ENCODE measurements at regions not wholly inside any gene's neighbourhood (a gene's known extent, or its start where the extent isn't known, plus 50 kb on each side); places are given as distances from the start of the nearest gene placed in this dataset.

DNA sequence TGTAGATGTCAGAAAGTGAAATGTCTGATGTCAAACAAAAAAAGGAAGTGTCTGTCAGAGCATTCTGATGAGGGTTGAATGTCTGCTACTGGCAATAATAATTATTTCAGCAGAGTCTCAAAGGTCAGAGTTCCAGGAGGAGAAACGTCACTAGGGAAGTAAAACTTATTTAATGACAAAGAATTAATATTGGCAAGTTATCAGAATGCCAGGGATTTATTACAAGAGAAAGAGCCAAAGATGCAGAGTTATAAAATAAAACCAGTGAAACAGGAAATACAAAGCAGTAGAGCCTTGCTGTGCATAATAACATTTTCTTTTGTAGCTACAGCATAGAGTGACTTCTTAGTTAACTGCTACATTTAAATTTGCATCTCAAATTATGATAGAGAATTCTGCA is 504.0 kb upstream of the LRRC4C start:
- Mint-ChIP-seq H3K9me3 (peaks cover 24% of the 10 kb centered on the region), H3K36me3 (no peaks in the 10 kb centered on the region), H3K4me3 (no peak overlapping the region), H3K27me3 (no peaks in the 10 kb centered on the region), H3K4me1 (ENCODE audit: low read depth) (no peaks in the 10 kb centered on the region), H3K27ac (no peak overlapping the region)
- intact Hi-C loops (cut with micrococcal nuclease), result no loop called here
- ChIA-PET CTCF (no interaction called here), POLR2A (no interaction called here)
- DNase-seq, result no peak

DNA sequence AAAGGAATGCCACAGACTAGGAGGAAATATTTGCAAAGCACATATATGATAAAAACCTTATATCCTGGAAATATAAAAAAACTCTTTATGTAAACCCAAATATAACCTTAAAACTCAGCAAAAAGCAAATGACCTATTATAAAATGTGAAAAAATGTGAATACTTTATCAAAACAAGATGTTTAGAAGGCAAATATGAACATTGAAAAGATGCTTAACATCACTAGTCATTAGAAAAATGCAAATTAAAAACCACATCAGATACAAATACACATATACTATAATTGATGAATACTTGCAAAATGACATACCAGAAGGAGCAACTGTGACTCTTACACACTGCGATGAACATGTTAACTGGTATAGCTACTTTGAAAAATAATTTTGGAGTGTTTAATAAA is 511.2 kb upstream of the LRRC4C start:
- no peak for DNase-seq
- CTCF ChIA-PET, result no interaction called here
- H3K27me3 Mint-ChIP-seq, result no peaks in the 10 kb centered on the region
- intact Hi-C loops (cut with micrococcal nuclease), result no loop called here
- no peak overlapping the region for H3K4me3 Mint-ChIP-seq
- H3K9me3 Mint-ChIP-seq, result peaks cover 19% of the 10 kb centered on the region
- no peaks in the 10 kb centered on the region for H3K36me3 Mint-ChIP-seq
- POLR2A ChIA-PET, result no interaction called here
- no peak overlapping the region for H3K27ac Mint-ChIP-seq
- H3K4me1 Mint-ChIP-seq (ENCODE audit: low read depth), result no peaks in the 10 kb centered on the region

DNA sequence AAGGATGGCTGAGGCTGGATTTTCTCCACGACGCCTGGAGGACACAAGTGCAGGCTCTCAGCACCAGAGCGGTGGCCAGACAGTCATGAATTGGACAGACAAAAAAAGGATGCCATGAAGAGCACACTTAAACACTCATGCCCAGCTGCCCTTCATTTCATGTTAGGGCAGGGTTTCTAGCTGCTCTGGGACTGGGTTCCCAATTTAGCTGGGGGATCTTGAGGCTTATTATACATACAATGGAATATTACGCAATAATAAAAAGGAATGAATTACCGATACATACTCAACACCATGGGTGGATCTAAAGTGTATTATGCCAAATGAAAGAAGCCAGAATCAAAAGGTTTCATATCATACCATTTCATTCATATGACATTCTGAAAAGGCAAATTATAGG is 512.1 kb upstream of the LRRC4C start:
- Mint-ChIP-seq H3K36me3 (no peaks in the 10 kb centered on the region), H3K4me1 (ENCODE audit: low read depth) (no peaks in the 10 kb centered on the region), H3K4me3 (no peak overlapping the region), H3K27me3 (no peaks in the 10 kb centered on the region), H3K27ac (no peak overlapping the region), H3K9me3 (peaks cover 19% of the 10 kb centered on the region)
- CTCF ChIA-PET, result no interaction called here
- no peak for DNase-seq
- intact Hi-C loops (cut with micrococcal nuclease), result no loop called here
- POLR2A ChIA-PET, result no interaction called here

DNA sequence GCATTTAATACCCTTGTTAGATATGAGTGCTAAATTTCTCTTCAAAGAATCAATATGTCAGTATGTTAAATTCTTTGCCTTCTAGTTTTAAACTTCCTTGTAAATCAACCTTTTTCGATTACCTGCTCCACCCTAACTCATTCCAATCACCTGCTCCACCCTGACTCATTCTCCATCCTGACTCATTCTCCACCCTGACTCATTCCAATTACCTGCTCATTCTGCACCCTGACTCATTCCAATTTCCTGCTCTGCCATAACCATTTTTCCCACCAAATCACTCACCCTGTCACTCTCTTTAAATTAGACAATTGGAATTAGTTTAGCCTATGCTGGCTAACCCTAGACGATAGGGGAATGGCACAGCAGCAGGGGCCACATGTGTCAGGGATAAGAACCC is 519.5 kb upstream of the LRRC4C start:
- Mint-ChIP-seq H3K27me3 (no peaks in the 10 kb centered on the region), H3K4me3 (no peak overlapping the region), H3K9me3 (peaks cover 31% of the 10 kb centered on the region), H3K4me1 (ENCODE audit: low read depth) (no peaks in the 10 kb centered on the region), H3K27ac (no peak overlapping the region), H3K36me3 (no peaks in the 10 kb centered on the region)
- no peak for DNase-seq
- CTCF ChIA-PET, result no interaction called here
- POLR2A ChIA-PET, result no interaction called here
- intact Hi-C loops (cut with micrococcal nuclease), result no loop called here

DNA sequence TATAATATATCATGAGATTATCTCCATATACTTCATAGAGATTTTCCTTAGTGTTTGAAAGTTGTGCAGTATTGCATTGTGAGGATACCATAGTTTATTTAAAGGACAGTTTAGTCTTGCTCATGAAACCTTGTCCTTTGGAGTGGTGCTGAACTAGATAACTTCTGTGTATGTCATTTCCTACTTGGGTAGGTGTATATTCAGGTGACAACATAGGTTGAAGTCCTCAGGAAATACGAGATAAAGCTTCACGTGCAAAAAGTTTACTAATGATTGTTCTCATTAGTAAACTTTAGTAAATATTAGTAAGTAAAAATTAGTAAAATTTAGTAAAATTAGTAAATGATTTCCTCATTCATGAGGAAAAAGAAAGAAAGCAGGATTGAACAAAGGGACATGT is 521.3 kb upstream of the LRRC4C start:
- DNase-seq, result no peak
- intact Hi-C loops (cut with micrococcal nuclease), result no loop called here
- no peak overlapping the region for H3K27ac Mint-ChIP-seq

DNA sequence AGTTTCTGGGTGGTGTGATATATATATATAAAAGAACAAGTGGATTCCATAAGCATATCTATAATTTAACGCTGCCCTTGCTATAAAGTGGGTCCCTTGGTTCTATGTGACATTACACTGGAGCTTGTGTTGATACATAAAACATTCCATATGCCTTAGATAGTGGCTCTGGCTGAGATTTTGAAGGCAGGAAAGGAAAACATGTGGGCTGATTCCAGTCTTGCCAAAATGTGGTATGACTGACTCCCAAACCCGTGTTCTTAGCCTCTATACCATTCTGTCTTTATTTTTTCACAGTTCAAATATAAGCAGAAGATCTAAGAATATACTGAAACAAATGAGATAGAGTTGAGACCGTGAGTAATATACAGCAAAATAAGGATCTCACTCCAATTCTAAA is 522.8 kb upstream of the LRRC4C start:
- no peak overlapping the region for H3K4me3 Mint-ChIP-seq
- no peaks in the 10 kb centered on the region for H3K27me3 Mint-ChIP-seq
- H3K4me1 Mint-ChIP-seq (ENCODE audit: low read depth), result no peaks in the 10 kb centered on the region
- POLR2A ChIA-PET, result no interaction called here
- H3K9me3 Mint-ChIP-seq, result peaks cover 27% of the 10 kb centered on the region
- H3K36me3 Mint-ChIP-seq, result no peaks in the 10 kb centered on the region
- no peak for DNase-seq
- CTCF ChIA-PET, result no interaction called here
- H3K27ac Mint-ChIP-seq, result no peak overlapping the region
- intact Hi-C loops (cut with micrococcal nuclease), result no loop called here

More for the DNA sequence above, 521.3 kb upstream of the LRRC4C start:
- Mint-ChIP-seq H3K27me3 (no peaks in the 10 kb centered on the region), H3K4me3 (no peak overlapping the region), H3K9me3 (peaks cover 29% of the 10 kb centered on the region), H3K36me3 (no peaks in the 10 kb centered on the region), H3K4me1 (ENCODE audit: low read depth) (no peaks in the 10 kb centered on the region)
- ChIA-PET CTCF (no interaction called here), POLR2A (no interaction called here)

DNA sequence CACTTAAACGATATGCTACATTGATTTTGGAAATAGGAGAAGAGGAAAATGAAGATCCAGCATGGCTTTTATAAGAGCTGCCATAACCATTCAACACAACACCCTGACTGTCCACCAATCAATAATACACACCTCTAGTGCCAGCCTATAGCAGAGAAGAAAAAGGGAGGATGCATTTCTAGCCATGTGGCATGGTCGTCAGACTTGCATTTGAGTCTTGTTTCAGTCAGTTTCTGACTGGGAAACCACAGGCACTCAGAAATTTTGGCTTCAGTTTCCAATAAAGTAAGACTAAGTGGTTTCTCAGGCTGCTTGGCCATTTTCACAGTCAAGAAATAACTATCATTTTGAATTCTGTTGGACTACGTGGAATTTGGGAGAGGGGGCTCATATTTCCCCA is 523.5 kb upstream of the LRRC4C start:
- Mint-ChIP-seq H3K27ac (no peak overlapping the region), H3K36me3 (no peaks in the 10 kb centered on the region), H3K9me3 (peaks cover 28% of the 10 kb centered on the region), H3K27me3 (no peaks in the 10 kb centered on the region), H3K4me1 (ENCODE audit: low read depth) (no peaks in the 10 kb centered on the region), H3K4me3 (no peak overlapping the region)
- intact Hi-C loops (cut with micrococcal nuclease), result no loop called here
- POLR2A ChIA-PET, result no interaction called here
- DNase-seq, result no peak
- CTCF ChIA-PET, result no interaction called here

DNA sequence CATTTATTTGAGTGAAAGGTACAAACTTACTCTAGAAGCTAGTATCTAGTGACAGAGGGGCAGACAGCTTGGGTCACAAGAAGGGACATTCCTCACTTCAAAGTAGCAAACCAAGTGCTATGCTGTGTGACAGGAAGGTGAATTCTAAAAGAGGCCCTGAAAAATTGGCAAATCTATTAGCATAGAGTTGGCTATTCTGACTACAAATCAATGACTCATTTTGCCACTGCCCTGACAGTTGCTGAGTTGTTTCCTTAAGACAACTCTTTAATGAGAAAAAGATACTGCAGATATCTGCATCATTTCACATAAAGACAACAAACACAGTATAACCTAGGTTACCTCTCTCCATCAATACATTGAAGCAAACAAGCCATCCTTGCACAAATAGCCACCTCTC is 524.0 kb upstream of the LRRC4C start:
- Mint-ChIP-seq H3K4me3 (no peak overlapping the region), H3K36me3 (no peaks in the 10 kb centered on the region), H3K27me3 (no peaks in the 10 kb centered on the region), H3K27ac (no peak overlapping the region), H3K4me1 (ENCODE audit: low read depth) (no peaks in the 10 kb centered on the region), H3K9me3 (peaks cover 27% of the 10 kb centered on the region)
- ChIA-PET CTCF (no interaction called here), POLR2A (no interaction called here)
- intact Hi-C loops (cut with micrococcal nuclease), result no loop called here
- no peak for DNase-seq

DNA sequence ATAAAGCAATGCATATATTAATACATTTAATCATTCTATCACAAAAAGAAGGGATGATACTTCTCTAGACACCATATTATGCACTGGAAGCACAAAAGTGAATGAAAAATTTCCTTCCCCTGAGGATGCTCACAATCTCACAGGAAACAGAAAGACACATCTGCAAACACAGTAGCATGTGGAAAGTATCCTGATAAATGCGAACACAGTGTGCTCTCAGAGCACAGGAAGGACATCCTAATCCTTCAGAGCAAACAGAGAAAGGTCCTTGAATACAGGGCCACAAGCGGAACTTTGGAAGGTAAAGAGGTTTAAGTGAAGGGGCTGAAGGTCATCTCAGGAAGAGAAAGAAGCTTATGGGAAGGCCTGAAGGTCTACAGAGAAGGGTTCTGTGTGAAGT is 524.6 kb upstream of the LRRC4C start:
- Mint-ChIP-seq H3K4me1 (ENCODE audit: low read depth) (no peaks in the 10 kb centered on the region), H3K27ac (no peak overlapping the region), H3K9me3 (peaks cover 26% of the 10 kb centered on the region), H3K4me3 (no peak overlapping the region), H3K36me3 (no peaks in the 10 kb centered on the region), H3K27me3 (no peaks in the 10 kb centered on the region)
- ChIA-PET CTCF (no interaction called here), POLR2A (no interaction called here)
- intact Hi-C loops (cut with micrococcal nuclease), result no loop called here
- no peak for DNase-seq

DNA sequence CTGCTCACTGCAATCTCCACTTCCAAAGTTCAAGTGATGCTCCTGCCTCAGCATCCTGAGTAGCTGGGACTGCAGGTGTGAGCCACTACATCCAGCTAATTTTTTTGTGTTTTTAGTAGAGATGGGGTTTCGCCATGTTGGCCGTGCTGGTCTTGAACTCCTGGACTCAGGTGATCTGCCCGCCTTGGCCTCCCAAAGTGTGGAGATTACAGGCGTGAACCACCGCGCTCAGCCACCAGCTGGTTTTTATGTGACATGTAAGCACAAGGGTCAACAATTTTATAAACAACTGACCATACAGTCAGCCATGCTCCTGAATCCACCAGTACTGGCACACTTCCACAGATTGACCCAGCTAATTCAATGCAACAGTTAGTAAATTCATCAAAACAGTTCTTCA is 526.3 kb upstream of the LRRC4C start:
- Mint-ChIP-seq H3K27ac (no peak overlapping the region), H3K4me3 (no peak overlapping the region), H3K4me1 (ENCODE audit: low read depth) (no peaks in the 10 kb centered on the region), H3K27me3 (no peaks in the 10 kb centered on the region), H3K9me3 (peaks cover 25% of the 10 kb centered on the region), H3K36me3 (no peaks in the 10 kb centered on the region)
- intact Hi-C loops (cut with micrococcal nuclease), result no loop called here
- ChIA-PET POLR2A (no interaction called here), CTCF (no interaction called here)
- DNase-seq, result no peak

DNA sequence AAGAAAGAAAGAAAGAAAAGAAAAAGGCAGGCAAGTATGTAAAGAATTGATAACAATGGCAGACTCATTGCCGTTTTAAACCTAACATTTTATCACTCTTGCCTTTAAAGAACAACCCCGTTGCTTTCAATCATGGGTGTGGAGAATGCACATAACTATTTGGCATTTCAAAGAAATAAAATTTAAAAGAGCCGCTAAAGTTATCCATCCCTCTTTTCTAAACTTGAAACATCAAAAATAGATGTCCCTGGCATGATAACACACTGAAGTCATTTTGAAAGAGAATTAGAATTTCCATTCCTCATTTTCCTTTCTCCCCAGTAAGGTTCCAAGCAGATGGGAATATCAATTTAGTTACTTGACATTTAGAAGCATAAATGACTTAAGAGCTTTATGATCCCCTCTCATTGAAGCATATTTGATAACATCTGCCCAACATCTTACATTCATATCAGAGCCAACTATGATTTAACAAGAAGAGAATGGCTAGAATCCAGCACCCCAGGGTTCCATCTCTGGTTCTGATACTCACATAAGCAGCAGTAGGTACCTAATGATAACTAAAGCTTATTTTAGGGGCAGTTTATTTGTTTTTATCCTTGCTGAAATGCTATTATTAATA is 529.6 kb upstream of the LRRC4C start:
- Mint-ChIP-seq H3K27ac (no peak overlapping the region), H3K36me3 (no peaks in the 10 kb centered on the region), H3K9me3 (peaks cover 14% of the 10 kb centered on the region), H3K27me3 (no peaks in the 10 kb centered on the region), H3K4me1 (ENCODE audit: low read depth) (no peaks in the 10 kb centered on the region), H3K4me3 (no peak overlapping the region)
- POLR2A ChIA-PET, result no interaction called here
- CTCF ChIA-PET, result no interaction called here
- intact Hi-C loops (cut with micrococcal nuclease), result no loop called here
- DNase-seq, result no peak

DNA sequence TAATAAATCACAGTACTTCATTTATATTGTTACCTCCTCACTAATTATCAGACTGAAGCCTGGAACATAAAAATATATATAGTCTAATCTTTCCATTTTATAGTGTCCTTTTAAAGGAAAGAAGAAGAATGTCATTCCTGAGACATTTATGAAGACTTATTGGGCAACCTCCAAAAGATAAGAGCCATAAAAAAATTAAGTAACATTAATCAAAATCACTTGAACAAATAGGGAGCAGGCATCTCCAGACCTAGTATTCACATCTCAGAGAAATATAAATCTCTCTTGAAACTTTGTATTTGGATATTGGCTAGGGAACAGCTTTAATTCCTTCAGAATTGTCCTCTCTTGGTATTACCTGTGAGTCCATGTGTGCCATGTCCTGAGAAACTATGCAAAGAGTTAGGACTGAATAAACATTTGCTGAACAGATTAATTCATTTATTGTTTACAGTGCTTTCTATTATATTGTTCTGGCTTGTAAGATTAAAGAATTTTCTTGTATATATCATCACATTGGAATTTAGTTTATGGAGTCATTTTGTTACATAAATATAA is 530.5 kb upstream of the LRRC4C start:
- ChIA-PET POLR2A (no interaction called here), CTCF (no interaction called here)
- Mint-ChIP-seq H3K27ac (no peak overlapping the region), H3K27me3 (no peaks in the 10 kb centered on the region), H3K36me3 (no peaks in the 10 kb centered on the region), H3K9me3 (peaks cover 12% of the 10 kb centered on the region), H3K4me1 (ENCODE audit: low read depth) (no peaks in the 10 kb centered on the region), H3K4me3 (no peak overlapping the region)
- no peak for DNase-seq
- intact Hi-C loops (cut with micrococcal nuclease), result no loop called here

DNA sequence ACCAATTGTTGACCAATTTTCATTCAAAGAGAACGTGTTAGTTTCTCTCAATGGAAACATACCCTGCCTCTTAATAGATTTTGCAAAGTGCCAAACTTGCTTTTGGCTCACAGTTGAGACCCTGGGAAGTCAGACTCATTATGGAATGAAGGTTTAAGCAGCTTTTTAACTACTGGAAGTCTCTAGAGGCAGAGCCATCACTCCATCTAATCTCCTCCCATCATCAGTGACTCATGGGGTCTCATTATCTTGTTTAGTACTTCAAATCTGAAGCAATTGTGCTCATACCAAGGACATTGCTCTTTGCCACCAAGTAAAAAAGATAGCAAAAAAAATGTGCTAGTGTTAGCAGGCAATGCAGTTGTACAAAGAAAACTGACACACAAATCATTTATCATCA is 537.1 kb upstream of the LRRC4C start:
- no peaks in the 10 kb centered on the region for H3K4me1 Mint-ChIP-seq (ENCODE audit: low read depth)
- no peaks in the 10 kb centered on the region for H3K9me3 Mint-ChIP-seq
- ChIA-PET POLR2A (no interaction called here), CTCF (no interaction called here)
- H3K36me3 Mint-ChIP-seq, result no peaks in the 10 kb centered on the region
- intact Hi-C loops (cut with micrococcal nuclease), result no loop called here
- H3K27me3 Mint-ChIP-seq, result no peaks in the 10 kb centered on the region
- DNase-seq, result no peak
- H3K27ac Mint-ChIP-seq, result no peak overlapping the region
- H3K4me3 Mint-ChIP-seq, result no peak overlapping the region

Measured in activated CD4-positive, alpha-beta memory T cell treated with anti-CD3 and anti-CD28 coated beads for 36 hours (primary cell).